Central memory CD4-positive, alpha-beta T cell (primary cell): ENCODE measurements at regions not wholly inside any gene's neighbourhood (a gene's known extent, or its start where the extent isn't known, plus 50 kb on each side); places are given as distances from the start of the nearest gene placed in this dataset.
A peak's percentile ranks its signal among the peaks of the same experiment; 100 is the strongest.
"Not testable (repeated sequence)": the region's sequence is repeated elsewhere in the genome, so short reads cannot be mapped to it uniquely, and the experiment has no call there.

Source experiments
- DNase-seq: peaks from one replicate; pipeline ENCODE4 v3.0.0; 2022

DNA sequence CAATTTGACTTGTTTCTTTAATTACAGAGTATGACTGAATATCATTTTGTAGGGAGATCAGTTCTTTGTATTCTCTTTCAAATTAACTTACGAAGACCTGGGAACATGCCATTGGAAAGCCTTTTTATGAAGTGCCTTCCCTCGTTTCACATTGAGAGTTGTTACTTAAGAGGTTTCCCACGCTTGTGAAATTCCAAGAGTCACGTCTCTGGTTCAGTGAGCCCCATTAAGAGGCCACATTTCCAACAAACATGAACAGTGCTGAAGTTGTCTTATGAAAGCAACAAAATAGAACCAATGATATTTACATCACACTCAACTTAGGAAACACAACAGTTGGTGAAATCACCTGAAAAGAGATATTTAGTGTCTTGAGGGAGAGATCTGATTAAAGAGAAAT lies 334.1 kb downstream of the TOX3 start:
- no peak for DNase-seq

- no peak for DNase-seq
These were observed 337.7 kb downstream of the TOX3 start for GRCh38 chr16:52209227-52209626.

GRCh38 chr16:52203096-52203495 lies 343.8 kb downstream of the TOX3 start:
- no peak for DNase-seq

GRCh38 chr16:52193441-52193840 lies 353.5 kb downstream of the TOX3 start:
- DNase-seq = no peak

GRCh38 chr16:52191531-52192134 lies 355.3 kb downstream of the TOX3 start:
- peak; percentile 13 for DNase-seq

- no peak for DNase-seq
These were observed 362.6 kb downstream of the TOX3 start for GRCh38 chr16:52184336-52184735.

DNA sequence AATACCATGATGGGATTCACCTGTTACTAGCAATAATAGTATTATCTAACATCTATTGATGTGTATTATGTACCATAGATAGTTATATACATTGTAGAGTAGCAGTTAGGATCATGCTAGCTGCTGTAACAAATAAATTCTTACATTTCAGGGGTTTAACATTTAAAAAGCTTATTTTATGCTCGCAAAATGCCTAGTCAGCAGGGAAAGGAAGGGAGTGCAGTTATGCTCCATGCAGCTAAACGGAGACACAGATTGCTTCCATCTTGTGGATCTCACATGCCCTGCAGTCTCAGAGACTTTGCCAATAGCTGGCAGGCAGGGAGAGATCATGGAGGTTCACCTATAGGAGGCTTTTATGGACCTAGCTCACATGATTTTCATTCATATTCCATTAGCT lies 364.1 kb downstream of the TOX3 start:
- no peak for DNase-seq

GRCh38 chr16:52174168-52174567 lies 372.8 kb downstream of the TOX3 start:
- no peak for DNase-seq

DNA sequence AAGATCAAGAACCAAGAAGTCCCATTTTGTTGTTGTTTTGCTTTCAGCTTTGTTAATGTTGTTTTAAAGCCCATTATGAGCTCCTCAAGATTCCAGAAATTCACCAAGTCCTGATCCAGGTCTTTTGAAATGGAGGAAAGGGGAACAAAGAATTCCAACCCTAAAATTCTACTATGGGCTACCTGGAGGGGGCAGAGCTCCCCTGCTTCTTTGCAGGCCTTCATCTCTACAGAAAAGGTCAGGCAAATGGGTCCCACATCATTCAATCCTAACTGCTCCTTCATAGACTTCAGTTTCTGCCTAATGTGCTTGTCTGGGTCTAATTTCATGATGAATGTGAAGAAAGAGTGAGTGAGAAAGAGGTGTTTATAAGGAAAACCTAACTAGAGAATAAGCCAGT lies 375.5 kb downstream of the TOX3 start:
- DNase-seq = no peak

- DNase-seq = no peak
These were observed 379.6 kb downstream of the TOX3 start for GRCh38 chr16:52167328-52167727.

- no peak for DNase-seq
These were observed 381.0 kb downstream of the TOX3 start for GRCh38 chr16:52165961-52166360.

GRCh38 chr16:52149003-52149402 lies 397.9 kb downstream of the TOX3 start:
- DNase-seq = no peak

DNA sequence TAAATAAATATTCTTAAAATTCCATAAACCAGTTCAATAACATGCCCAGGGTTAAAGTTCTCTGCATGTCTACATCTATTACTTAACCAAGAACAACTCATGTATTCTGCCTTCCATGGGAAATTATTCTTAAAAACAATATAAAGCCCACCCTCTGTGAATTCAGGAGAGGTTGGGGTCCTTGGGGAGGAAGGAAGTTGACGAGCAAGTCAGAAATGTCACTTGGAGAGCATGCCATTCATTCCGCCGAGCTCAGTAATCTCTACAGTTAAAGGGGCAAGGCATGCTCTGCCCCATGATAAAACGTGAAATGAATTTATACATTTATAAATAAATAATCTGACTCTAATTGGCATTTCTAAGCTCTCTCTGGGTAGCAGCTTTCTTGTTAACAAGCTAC lies 405.1 kb downstream of the TOX3 start:
- no peak for DNase-seq

GRCh38 chr16:52128361-52128760 lies 418.6 kb downstream of the TOX3 start:
- no peak for DNase-seq

DNA sequence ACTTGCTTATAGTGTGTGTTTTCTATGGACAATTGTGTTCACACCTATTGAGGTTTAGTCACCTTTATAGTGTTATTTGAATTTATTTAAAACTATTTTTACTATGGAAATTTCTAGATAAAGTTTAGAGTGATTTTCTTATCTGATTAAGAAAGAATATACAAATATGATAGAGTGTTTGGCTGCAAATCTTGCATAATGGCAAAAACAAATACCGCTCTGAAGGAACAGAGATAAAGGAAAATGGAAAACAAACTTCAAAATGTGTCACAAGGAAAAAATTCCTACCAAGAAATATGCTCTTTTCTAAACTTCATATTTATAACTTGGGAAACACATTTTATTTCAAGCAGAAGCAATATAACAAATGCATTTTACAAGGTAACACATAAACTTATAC lies 423.1 kb downstream of the TOX3 start:
- no peak for DNase-seq

- no peak for DNase-seq
These were observed 423.7 kb downstream of the TOX3 start for GRCh38 chr16:52123061-52123839.

GRCh38 chr16:52117171-52117570 lies 429.8 kb downstream of the TOX3 start:
- no peak for DNase-seq

- DNase-seq = no peak
These were observed 432.6 kb downstream of the TOX3 start for GRCh38 chr16:52114379-52114778.

DNA sequence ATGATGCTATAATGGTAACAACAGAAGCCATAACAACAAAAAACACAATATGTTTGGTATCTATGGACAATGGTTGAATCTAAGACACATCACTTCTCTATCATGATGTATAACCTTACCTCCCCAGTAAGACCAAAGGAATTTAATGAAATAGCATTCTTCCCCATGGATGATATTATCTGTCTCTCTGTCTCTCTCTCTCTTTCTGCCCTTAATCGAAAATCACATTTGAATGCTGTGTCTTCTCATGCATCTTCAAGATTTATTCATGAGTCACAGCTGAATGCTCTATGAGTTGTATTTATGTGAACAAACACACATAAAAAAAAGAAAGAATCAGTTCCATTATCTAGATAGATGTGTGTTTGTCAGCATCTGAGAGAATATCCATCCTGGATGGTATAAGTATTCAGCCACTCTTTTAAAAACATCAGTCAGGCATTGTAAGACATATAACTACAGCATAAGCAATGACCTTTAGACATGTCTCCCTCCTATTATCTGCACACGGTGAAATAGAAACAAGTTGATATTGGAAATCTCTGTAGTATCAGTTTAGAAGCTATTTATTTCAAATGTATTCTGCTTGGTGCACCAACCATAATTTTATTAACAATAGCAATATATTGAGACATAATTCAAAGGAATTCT lies 433.3 kb downstream of the TOX3 start:
- no peak for DNase-seq

- DNase-seq = not testable (repeated sequence)
These were observed 441.9 kb downstream of the TOX3 start for GRCh38 chr16:52104993-52105392.

- no peak for DNase-seq
These were observed 443.2 kb downstream of the TOX3 start for GRCh38 chr16:52103791-52104190.

DNA sequence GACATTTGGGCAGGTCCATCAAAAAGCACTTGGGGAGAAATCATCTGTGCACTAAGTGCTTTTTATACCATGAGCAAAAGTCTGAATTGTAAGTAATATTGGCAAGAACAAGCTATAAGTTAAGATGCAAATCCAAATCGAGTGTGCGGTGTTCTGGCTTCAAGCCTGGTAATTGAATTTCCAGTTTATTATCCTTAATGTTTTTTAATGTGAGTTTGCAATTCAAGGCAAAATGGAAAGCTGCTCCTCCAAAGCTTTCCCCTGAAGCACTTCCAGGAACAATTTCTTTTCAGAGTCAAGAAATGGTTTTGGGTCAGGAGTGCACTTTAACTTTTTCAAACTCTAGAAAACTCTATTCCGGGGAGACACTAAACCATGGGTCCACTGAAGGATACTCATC lies 445.7 kb downstream of the TOX3 start:
- no peak for DNase-seq

GRCh38 chr16:52099382-52099781 lies 447.6 kb downstream of the TOX3 start:
- no peak for DNase-seq

DNA sequence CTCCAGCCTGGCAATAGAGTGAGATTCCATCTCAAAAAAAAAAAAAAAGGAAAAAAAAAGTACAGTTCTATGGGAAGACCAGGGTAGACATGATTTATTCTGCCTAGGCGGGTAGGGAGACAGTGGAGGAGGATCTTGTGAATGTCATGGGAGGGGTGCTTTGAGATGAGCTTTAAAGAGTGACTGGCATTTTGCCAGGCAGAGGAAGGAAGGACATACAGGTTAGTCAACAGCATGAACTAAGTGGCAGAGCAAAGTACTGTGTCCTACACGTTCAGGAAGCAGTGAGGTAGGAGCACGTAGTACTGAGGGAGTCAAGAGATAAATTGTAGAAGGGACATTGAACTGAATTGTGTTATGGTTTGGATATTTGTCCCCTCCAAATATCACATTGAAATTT lies 451.5 kb downstream of the TOX3 start:
- no peak for DNase-seq
